Stimulated activated effector memory CD8-positive, alpha-beta T cell treated with anti-CD3 and anti-CD28 coated beads, Interleukin-12 subunit alpha, Interleukin-12 subunit beta, amount 100 ng/mL, for 72 hours (primary cell): ENCODE measurements at regions not wholly inside any gene's neighbourhood (a gene's known extent, or its start where the extent isn't known, plus 50 kb on each side); places are given as distances from the start of the nearest gene placed in this dataset.

ENCODE experiments used
- ATAC-seq: fragments of 150-1000 bp; cut with Tn5 transposase; 2 replicates; pipeline ENCODE4 v1.10.0; 2021
- DNase-seq, 2 donors: peaks; one replicate each; pipeline ENCODE4 v3.0.0; 2021 to 2022; ENCODE audit warnings: low spot score in 2 of 2
- H3K27ac Mint-ChIP-seq: one replicate; pipeline ENCODE4 v1.8.0; 2022; ENCODE audit warnings: mild to moderate bottlenecking, mixed read lengths
- H3K36me3 Mint-ChIP-seq: one replicate; pipeline ENCODE4 v1.8.0; 2022; ENCODE audit warnings: mild to moderate bottlenecking, mixed read lengths
- H3K4me1 Mint-ChIP-seq: one replicate; pipeline ENCODE4 v1.8.0; 2022; ENCODE audit warnings: mixed read lengths
- H3K4me3 Mint-ChIP-seq: one replicate; pipeline ENCODE4 v1.8.0; 2022; ENCODE audit warnings: mild to moderate bottlenecking, mixed read lengths
- H3K9me3 Mint-ChIP-seq: one replicate; pipeline ENCODE4 v1.8.0; 2022; ENCODE audit warnings: mixed read lengths

DNA sequence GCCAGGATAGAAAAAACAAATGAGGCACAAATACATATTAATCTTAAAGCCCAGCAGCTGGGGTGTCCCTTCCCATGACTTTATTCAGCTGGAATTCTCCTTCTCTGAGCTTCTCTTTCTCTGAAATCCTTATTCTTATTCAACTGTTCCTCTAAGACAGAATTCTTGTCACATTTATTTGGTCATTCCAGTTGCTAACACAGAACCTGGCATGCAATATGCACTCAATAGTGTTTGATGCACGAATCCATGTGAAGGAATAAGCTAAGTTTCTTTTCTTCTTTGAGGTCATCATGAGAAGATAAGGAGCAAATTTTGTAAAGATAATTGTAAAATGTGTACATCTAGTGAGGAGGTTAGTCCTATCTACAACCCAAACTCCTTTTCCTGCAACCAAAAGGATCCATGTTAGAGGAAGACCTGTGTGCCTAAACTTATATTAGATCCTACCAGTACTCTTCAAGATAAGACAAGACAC is 154.2 kb upstream of the KCNMB2 start:
- no peak for DNase-seq
- H3K4me1 Mint-ChIP-seq = no peaks in the 10 kb centered on the region

DNA sequence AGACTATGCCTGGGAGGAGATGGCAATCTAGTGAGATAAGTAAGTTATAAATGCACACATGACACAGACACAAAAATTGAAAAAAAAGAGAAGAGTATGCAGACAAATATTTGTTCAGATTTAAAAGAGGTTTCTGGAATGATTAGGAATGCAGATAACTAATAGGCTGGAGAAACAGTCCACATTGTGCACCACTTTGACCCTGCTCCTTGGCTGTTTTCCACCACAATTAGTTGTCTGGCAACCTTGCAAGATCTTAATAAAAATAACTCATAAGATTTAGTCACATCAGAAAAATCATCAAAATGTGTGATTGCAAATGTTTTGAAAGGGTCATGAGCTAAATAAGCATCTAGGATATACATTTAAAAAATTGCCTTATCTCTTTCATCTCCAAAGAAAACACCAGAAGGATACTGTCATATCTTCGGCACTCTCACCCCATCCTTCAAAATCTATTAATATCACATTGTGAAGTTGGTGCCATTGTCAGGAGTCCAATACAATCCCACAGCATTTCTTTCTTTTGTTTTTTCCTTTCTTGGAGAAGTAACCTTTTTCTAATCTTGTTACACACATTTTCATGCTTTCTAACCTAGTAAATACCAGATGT is 153.7 kb upstream of the KCNMB2 start:
- H3K4me1 Mint-ChIP-seq = no peaks in the 10 kb centered on the region
- DNase-seq (no peak), ATAC-seq (no peak)
- no peaks in the 10 kb centered on the region for H3K9me3 Mint-ChIP-seq
- no peak overlapping the region for H3K27ac Mint-ChIP-seq
- H3K4me3 Mint-ChIP-seq = no peak overlapping the region
- no peaks in the 10 kb centered on the region for H3K36me3 Mint-ChIP-seq

More for the DNA sequence above, 154.2 kb upstream of the KCNMB2 start:
- no peak for ATAC-seq
- H3K36me3 Mint-ChIP-seq = no peaks in the 10 kb centered on the region
- no peak overlapping the region for H3K27ac Mint-ChIP-seq
- H3K4me3 Mint-ChIP-seq = no peak overlapping the region
- H3K9me3 Mint-ChIP-seq = no peaks in the 10 kb centered on the region

DNA sequence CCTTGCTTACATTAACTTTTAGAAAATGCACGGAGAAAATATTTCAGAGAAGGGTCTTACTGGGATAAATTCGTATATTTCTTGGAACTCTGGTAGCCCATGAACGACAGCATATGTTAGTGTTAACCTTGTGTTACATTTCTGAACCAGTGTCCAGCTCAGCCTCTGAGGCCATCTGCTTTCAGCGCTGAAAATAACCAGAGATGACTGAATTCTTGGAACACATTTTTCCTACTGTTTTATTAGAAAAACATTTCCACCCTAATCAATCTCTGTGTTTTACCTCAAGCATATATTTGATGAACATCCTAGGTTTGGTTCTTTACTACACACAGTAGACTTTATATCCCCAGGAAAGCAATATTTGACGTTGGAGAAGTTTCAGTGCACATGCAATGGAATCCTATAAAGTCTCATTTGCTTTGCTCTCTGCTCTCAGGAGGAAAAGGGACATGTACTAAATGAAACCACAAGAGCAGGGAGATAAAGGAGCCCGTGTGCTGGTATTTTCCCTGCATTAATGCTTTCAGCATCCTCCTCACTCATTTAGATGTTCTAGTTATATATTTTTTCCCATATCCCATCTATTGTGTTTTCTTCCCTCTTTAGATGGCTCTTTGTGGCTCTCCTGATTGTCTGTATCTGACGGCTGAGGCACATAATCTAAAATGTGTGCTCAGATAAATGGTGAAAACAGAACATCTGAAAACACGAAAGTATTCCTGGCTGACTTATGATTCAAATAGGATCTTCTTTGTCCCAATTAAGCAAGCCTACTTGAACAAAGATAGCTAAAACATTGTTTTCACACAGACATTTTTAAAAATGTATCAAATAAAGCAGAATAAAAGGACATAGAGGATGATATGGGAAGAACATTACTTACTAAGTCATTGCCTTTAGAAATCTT is 151.7 kb upstream of the KCNMB2 start:
- ATAC-seq (no peak), DNase-seq (no peak)
- H3K36me3 Mint-ChIP-seq = no peaks in the 10 kb centered on the region
- no peak overlapping the region for H3K4me3 Mint-ChIP-seq
- H3K9me3 Mint-ChIP-seq = no peaks in the 10 kb centered on the region
- no peaks in the 10 kb centered on the region for H3K4me1 Mint-ChIP-seq
- no peak overlapping the region for H3K27ac Mint-ChIP-seq

DNA sequence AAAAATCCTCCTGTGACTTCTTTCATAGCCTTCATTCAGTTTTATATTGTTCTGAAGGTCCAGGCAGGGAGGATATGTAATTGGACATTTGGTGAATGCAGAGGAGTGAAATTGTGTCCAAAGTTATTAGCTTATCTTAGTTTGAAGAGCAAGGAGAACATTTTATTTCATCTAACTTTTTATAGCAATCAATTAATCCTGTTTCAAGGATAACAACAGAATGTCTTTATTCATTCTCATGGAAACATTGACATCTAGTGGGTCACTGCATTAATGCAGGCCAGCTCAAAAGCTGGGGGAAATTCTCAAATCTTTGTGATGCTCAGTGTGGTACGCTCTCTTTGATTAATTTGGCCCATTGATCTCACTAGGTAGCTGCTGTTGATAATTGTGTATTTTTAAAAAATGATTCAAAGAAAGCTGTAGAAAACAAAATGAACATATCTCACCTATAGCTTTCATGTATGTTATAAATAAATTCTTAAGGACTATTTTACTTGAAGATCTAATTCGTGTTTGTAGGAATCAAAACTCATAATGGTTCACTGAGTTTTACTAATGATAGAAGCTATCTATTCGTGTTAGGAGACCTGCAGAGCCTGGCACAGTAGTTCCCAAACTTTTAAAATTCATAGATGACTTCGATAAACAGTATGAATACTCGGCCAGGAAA is 150.8 kb upstream of the KCNMB2 start:
- no peak for ATAC-seq
- no peak overlapping the region for H3K27ac Mint-ChIP-seq
- H3K9me3 Mint-ChIP-seq = no peaks in the 10 kb centered on the region
- no peaks in the 10 kb centered on the region for H3K36me3 Mint-ChIP-seq
- no peak overlapping the region for H3K4me3 Mint-ChIP-seq
- H3K4me1 Mint-ChIP-seq = no peaks in the 10 kb centered on the region
- no peak for DNase-seq

DNA sequence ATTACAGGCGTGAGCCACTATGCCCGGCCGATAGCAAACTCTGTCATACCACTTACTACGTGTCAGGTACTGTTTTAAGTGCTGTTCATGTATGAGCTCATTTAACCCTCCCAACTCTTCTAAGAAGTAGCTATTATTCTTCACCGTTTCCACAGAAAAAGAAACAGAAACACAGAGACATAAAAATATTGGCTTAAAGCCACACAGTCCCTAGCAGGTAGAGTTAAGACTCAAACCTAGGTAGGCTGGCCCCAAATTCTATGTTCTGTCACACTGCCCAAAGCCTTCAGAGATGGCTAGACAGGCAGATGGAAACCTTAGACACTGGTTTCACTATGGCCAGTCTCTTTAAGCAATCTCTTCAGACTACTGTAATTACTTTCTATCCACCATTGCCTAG is 149.8 kb upstream of the KCNMB2 start:
- H3K4me1 Mint-ChIP-seq = no peaks in the 10 kb centered on the region
- no peaks in the 10 kb centered on the region for H3K36me3 Mint-ChIP-seq
- H3K9me3 Mint-ChIP-seq = no peaks in the 10 kb centered on the region
- no peak overlapping the region for H3K27ac Mint-ChIP-seq
- DNase-seq (no peak), ATAC-seq (peak; percentile 87)
- no peak overlapping the region for H3K4me3 Mint-ChIP-seq

DNA sequence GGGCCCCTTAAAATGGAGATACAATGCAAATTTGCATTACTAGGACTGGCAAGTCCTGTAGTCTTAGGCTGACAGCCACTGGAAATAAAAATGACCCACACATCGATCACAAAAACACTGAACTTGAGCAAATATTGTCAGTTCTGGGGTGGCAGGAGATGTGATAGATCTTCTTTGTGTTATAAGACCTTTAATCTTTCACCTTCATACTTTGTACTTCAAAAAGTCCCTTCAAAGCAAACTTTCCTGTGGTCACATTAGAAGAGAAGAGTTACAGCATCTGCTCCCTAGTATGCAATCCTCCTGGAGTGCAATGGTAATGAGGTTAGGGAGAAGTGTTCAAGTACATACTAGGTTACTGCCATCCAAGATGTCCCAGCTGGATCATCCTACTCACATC is 149.4 kb upstream of the KCNMB2 start:
- no peaks in the 10 kb centered on the region for H3K36me3 Mint-ChIP-seq
- no peak overlapping the region for H3K27ac Mint-ChIP-seq
- H3K4me1 Mint-ChIP-seq = no peaks in the 10 kb centered on the region
- no peak for DNase-seq
- no peak overlapping the region for H3K4me3 Mint-ChIP-seq
- no peaks in the 10 kb centered on the region for H3K9me3 Mint-ChIP-seq
- ATAC-seq = no peak

DNA sequence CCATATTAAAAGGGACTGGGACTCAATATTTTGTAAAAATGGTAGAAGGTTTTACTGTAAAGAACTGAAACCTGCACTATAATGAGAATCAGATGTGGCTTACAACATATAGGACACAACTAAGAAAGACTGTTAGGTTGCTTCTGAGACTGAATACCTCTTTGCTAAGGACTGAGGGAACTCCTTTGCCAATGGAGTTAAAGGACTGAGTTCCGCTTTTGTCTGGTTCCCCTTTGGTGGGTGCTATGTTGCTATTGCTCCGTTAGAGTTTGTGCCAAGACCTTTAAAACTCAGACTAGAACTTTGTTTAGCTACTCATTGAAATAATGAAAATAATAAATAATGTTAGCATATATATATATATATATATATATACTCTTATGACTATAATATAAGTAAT is 147.8 kb upstream of the KCNMB2 start:
- Mint-ChIP-seq H3K27ac (no peak overlapping the region), H3K9me3 (no peaks in the 10 kb centered on the region), H3K36me3 (no peaks in the 10 kb centered on the region), H3K4me1 (no peaks in the 10 kb centered on the region), H3K4me3 (no peak overlapping the region)
- DNase-seq (no peak), ATAC-seq (no peak)

DNA sequence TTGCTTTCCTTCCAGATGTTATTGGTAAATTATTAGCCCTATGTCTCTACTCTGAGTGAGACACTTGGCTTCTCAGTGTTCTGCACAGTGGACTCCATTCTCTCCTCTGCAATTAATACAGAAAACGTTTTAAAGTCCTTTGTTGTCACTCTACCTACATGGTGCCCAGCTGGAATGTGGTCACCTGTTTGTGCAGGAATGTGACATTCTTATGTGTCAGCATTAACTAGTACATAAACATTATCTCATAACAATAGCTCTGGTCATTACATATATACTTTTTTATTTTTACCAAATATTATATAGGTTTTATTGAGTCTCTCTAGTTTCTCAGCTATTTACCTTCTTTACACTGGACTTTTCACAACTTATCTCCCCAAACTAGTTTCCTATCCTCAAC is 147.0 kb upstream of the KCNMB2 start:
- ATAC-seq = no peak
- H3K36me3 Mint-ChIP-seq = no peaks in the 10 kb centered on the region
- no peak overlapping the region for H3K4me3 Mint-ChIP-seq
- DNase-seq = no peak
- H3K4me1 Mint-ChIP-seq = no peaks in the 10 kb centered on the region
- H3K27ac Mint-ChIP-seq = no peak overlapping the region
- no peaks in the 10 kb centered on the region for H3K9me3 Mint-ChIP-seq

DNA sequence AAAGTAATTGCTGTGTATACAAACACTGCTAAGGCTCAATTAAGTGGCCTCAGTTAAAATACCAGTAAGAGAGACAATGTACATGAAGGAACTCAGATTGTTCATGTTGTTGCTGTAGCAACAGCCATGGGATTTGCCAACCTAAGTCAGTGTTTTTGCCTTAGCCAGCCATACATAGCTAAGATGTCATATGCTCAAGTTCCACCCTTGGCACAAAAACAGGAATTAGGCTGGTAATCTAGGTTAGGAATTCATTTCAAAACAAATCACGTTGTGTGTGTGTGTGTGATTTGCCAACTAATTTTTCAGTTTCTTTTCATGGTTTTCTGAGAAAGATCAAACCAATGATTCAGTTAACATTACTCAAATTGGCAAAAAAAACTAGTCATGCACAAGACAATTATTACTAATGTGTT is 143.7 kb upstream of the KCNMB2 start:
- ATAC-seq (peak; percentile 84), DNase-seq (no peak)
- Mint-ChIP-seq H3K9me3 (no peaks in the 10 kb centered on the region), H3K4me1 (no peaks in the 10 kb centered on the region), H3K4me3 (no peak overlapping the region), H3K27ac (no peak overlapping the region), H3K36me3 (no peaks in the 10 kb centered on the region)

DNA sequence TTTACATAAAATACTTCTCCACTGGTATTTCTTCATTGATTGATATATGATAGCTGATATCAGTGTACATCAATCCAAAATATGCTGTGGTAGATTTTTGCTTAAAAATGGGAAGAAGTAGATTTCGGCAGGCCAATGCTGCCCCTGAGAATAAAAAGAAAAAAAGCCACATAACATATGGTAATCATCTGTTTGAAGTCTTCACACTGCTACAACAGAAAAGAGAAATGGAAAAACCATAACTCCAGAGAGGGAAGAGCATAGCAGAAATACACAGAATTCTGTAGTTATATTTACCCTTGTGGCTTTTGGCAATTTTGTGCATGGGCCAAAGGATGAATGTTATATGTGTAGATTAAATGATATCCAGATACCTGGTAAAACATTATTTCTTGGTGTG is 143.1 kb upstream of the KCNMB2 start:
- no peak overlapping the region for H3K4me3 Mint-ChIP-seq

DNA sequence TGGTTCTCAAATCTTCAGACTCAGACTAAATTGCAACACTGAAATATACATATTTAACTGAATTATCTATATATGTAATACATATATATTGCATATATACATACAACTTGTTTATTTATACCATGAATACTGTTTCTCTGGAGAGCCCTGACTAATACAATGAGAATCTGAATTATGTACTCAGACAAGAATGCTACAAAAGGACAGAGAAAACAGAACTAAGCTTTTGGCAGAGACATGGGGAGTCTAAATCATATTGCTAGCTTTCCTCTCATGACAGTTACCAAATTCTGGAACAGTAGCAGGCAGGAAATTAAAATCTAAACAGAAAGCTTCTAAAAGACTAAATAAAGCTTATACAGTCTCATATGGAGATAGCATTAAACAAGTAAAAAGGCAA is 142.4 kb upstream of the KCNMB2 start:
- Mint-ChIP-seq H3K27ac (no peak overlapping the region), H3K4me3 (no peak overlapping the region), H3K36me3 (no peaks in the 10 kb centered on the region), H3K9me3 (no peaks in the 10 kb centered on the region), H3K4me1 (no peaks in the 10 kb centered on the region)
- ATAC-seq = no peak
- DNase-seq = no peak

More for the DNA sequence above, 143.1 kb upstream of the KCNMB2 start:
- Mint-ChIP-seq H3K27ac (no peak overlapping the region), H3K4me1 (no peaks in the 10 kb centered on the region), H3K36me3 (no peaks in the 10 kb centered on the region), H3K9me3 (no peaks in the 10 kb centered on the region)
- ATAC-seq (no peak), DNase-seq (no peak)

DNA sequence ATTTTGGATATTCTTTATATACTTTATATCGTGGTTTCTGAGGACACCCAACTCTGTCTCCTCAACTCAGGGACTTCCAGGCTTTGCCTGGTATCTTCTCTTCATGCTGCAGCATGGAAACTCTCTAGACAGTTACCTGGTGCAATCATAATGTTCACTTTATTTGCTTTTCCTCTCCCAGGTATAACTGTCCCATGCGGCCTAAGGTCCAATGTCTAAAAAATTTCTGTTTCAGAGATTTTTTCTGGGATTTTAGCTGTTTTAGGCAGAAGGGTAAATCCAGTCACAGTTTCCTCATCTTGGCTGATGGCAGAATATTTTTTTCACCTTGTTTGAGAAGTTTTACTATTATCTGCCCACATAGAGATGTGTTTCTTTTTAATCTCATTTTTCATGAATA is 139.9 kb upstream of the KCNMB2 start:
- H3K27ac Mint-ChIP-seq = no peak overlapping the region
- no peak for ATAC-seq
- no peaks in the 10 kb centered on the region for H3K36me3 Mint-ChIP-seq
- no peaks in the 10 kb centered on the region for H3K4me1 Mint-ChIP-seq
- no peaks in the 10 kb centered on the region for H3K9me3 Mint-ChIP-seq
- no peak overlapping the region for H3K4me3 Mint-ChIP-seq
- no peak for DNase-seq

DNA sequence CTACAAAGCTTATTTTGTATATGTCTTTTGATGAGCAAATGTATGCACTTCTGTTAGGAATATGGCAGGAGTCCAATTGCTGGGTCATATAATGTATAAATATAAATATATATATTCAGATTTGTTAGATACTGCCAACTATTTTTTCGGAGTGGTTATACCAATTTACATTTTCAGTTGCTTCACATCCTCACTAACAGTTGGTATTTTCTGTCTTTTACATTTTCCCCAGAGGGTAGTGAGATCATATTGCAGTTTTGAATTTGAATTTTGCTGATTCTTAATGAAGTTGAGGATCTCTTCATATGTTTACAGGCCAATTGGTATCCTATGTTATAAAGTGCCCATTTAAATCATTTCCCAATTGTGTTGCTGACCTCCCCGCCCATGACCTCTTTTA is 139.0 kb upstream of the KCNMB2 start:
- H3K27ac Mint-ChIP-seq = no peak overlapping the region
- no peaks in the 10 kb centered on the region for H3K9me3 Mint-ChIP-seq
- no peak for ATAC-seq

DNA sequence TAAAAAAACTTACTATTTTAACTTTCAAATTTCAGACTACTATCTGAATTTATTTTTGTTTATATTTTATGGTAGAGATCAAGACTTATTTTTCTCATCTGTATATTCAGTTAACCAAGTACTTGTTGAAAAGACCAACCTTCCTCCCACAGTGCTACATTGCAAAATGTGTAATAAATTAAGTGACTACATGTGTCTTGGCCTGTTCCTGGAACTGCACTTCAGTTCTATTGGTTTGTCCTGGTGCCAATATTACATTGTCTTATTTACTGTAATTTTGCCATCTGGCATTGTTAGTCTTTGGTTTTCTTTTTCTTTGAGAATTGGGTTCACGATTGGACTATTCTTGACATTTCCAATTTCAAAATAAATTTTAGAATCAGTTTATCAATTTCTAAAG is 138.4 kb upstream of the KCNMB2 start:
- Mint-ChIP-seq H3K4me1 (no peaks in the 10 kb centered on the region), H3K27ac (no peak overlapping the region)
- ATAC-seq = no peak

More for the DNA sequence above, 139.0 kb upstream of the KCNMB2 start:
- Mint-ChIP-seq H3K36me3 (no peaks in the 10 kb centered on the region), H3K4me1 (no peaks in the 10 kb centered on the region), H3K4me3 (no peak overlapping the region)
- DNase-seq = no peak

DNA sequence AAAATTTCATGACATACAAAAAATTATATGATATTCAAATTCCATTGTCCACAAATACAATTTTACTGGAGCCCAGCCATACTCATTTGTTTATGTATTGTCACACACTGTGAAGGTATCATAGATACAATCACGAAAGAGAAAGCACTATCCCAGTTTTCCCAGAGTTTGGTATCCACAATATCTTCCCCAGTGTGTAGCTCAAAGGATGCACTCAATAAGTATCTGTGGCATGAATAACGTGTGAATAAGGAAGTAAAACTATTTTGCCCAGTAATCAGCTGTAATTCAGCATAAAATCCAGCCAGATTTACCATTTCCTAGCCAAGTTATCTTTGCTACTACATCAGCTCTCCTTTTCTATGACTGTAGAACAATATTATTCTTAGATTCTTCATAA is 131.3 kb upstream of the KCNMB2 start:
- Mint-ChIP-seq H3K9me3 (no peaks in the 10 kb centered on the region), H3K4me3 (no peak overlapping the region), H3K36me3 (no peaks in the 10 kb centered on the region), H3K4me1 (no peaks in the 10 kb centered on the region), H3K27ac (no peak overlapping the region)
- DNase-seq = no peak
- no peak for ATAC-seq

More for the DNA sequence above, 138.4 kb upstream of the KCNMB2 start:
- H3K36me3 Mint-ChIP-seq = no peaks in the 10 kb centered on the region
- DNase-seq = no peak
- no peaks in the 10 kb centered on the region for H3K9me3 Mint-ChIP-seq
- H3K4me3 Mint-ChIP-seq = no peak overlapping the region

DNA sequence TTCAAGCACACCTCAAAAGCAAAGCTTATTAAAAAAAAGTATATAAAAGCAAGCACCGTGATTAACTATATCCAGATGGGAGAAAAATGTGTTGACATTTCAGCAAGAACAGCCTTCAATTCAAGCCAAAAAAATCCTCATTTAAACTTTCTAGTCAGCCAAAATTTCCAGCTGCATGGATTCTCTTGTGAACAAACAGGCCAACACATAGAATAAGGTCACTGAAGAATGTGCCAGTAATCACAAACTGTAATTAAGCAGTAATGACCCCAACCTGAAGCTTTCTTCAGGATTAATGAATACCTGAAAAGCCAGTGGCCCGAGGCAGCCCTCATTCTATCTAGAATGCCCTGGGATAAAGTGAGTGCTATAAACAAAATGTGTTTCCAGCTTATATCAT is 130.7 kb upstream of the KCNMB2 start:
- H3K36me3 Mint-ChIP-seq = no peaks in the 10 kb centered on the region
- no peak overlapping the region for H3K4me3 Mint-ChIP-seq
- no peak for ATAC-seq
- H3K9me3 Mint-ChIP-seq = no peaks in the 10 kb centered on the region
- no peak for DNase-seq
- H3K27ac Mint-ChIP-seq = no peak overlapping the region
- no peaks in the 10 kb centered on the region for H3K4me1 Mint-ChIP-seq
